A549 (cell line): ENCODE measurements at regions not wholly inside any gene's neighbourhood (a gene's known extent, or its start where the extent isn't known, plus 50 kb on each side); places are given as distances from the start of the nearest gene placed in this dataset.

Experiments
- ATAC-seq, 2 experiments: fragments of 200-7000 bp in 1 of 2; fragments of >200 bp in 1 of 2; cut with Nextera tagmentation in 1 of 2; cut with Tn5 transposase in 1 of 2; 3 replicates each; pipeline versions ENCODE4 v1.8.0 to v1.9.1; 2018 to 2020; ENCODE audit warnings: mild to moderate bottlenecking in 1 of 2, moderate library complexity in 1 of 2
- CTCF ChIA-PET: fragments of 300-600 bp; sonication (Branson Sonifier 250); formaldehyde crosslinking; extraction: SDS; loops from one replicate; lab custom pipeline; 2021; ENCODE audit warnings: antibody characterized with exemption, inconsistent platforms; lab: Yijun Ruan, JAX
- POLR2A ChIA-PET: fragments of 350-600 bp; formaldehyde crosslinking; extraction: SDS; loops from one replicate; lab custom pipeline; 2021; ENCODE audit warnings: antibody characterized with exemption, inconsistent platforms; lab: Yijun Ruan, JAX
- DNase-seq, 2 experiments: peaks; one replicate each; pipeline versions ENCODE4 v3.0.0 to v3.0.0-alpha.2; 2011 to 2016; ENCODE audit warnings: low read depth in 1 of 2, low spot score in 1 of 2
- FAIRE-seq: peaks from 2 replicates; lab custom pipeline; 2011; peaks lifted over from hg19 to GRCh38; lab: Jason Lieb, UNC
- H3K27ac ChIP-seq, 2 experiments: fragments of >200 bp; sonication (Bioruptor Twin); formaldehyde crosslinking; 3 replicates each; pipeline ENCODE4 v1.5.1; 2016 to 2017
- H3K4me1 ChIP-seq: fragments of >200 bp; sonication (Bioruptor Twin); formaldehyde crosslinking; 3 replicates; pipeline ENCODE4 v1.6.1; 2016
- H3K4me2 ChIP-seq: fragments of >200 bp; sonication (Bioruptor Twin); formaldehyde crosslinking; 3 replicates; pipeline ENCODE4 v1.6.1; 2016
- H3K4me3 ChIP-seq: fragments of >200 bp; sonication (Bioruptor Twin); formaldehyde crosslinking; 3 replicates; pipeline ENCODE4 v1.5.1; 2016
- H3K9me3 ChIP-seq: fragments of >200 bp; sonication (Bioruptor Twin); formaldehyde crosslinking; 3 replicates; pipeline ENCODE4 v1.6.1; 2016
- BCL3 ChIP-seq: fragments of >200 bp; sonication (Bioruptor Twin); formaldehyde crosslinking; IDR thresholded peaks from 3 replicates; pipeline ENCODE4 v1.6.1; 2016
- CBX8 ChIP-seq: fragments of 200-600 bp; sonication (generic); IDR thresholded peaks from 2 replicates; pipeline ENCODE4 v1.6.1; 2016
- CEBPB ChIP-seq, 2 experiments: fragments of >200 bp in 1 of 2; sonication (Bioruptor Twin) in 1 of 2; formaldehyde crosslinking in 1 of 2; IDR thresholded peaks; 2 replicates each; pipeline ENCODE4 v1.6.1; 2012 to 2016
- CHD4 ChIP-seq: fragments of 200-600 bp; sonication (generic); IDR thresholded peaks from 2 replicates; pipeline ENCODE4 v1.6.1; 2016; ENCODE audit warnings: antibody characterized with exemption, mild to moderate bottlenecking, borderline replicate concordance
- FOSB ChIP-seq: fragments of 250-450 bp; sonication (Bioruptor Pico); IDR thresholded peaks from 2 replicates; pipeline ENCODE4 v1.5.0; 2020; ENCODE audit warnings: mild to moderate bottlenecking, moderate library complexity
- FOSL2 ChIP-seq, 2 experiments: fragments of 450-650 bp in 1 of 2; fragments of >200 bp in 1 of 2; sonication (Bioruptor Twin) in 1 of 2; formaldehyde crosslinking; IDR thresholded peaks; 2 replicates each; pipeline versions ENCODE4 v1.5.0 to v1.6.1; 2016 to 2020; ENCODE audit warnings: mild to moderate bottlenecking in 1 of 2, moderate library complexity in 1 of 2
- GATA3 ChIP-seq: IDR thresholded peaks from 2 replicates; pipeline ENCODE4 v1.6.1; 2012; ENCODE audit warnings: borderline replicate concordance
- HOXB5 ChIP-seq: fragments of 250-450 bp; sonication (Bioruptor Pico); IDR thresholded peaks from 2 replicates; pipeline ENCODE4 v1.5.0; 2020; ENCODE audit warnings: mild to moderate bottlenecking, moderate library complexity
- JUN ChIP-seq, 2 experiments: fragments of >200 bp; sonication (Bioruptor Twin); formaldehyde crosslinking; IDR thresholded peaks; 2 replicates in 1 of 2; 3 replicates in 1 of 2; pipeline ENCODE4 v1.6.1; 2016 to 2017
- KDM1A ChIP-seq: fragments of 200-600 bp; sonication (generic); IDR thresholded peaks from 2 replicates; pipeline ENCODE4 v1.6.1; 2016; ENCODE audit warnings: low read depth, mild to moderate bottlenecking
- MAZ ChIP-seq: fragments of 150-350 bp; IDR thresholded peaks from 2 replicates; pipeline ENCODE4 v1.6.1; 2014; ENCODE audit warnings: antibody characterized with exemption, low read depth, low read length, borderline replicate concordance
- NR3C1 ChIP-seq: fragments of >200 bp; sonication (Bioruptor Twin); formaldehyde crosslinking; IDR thresholded peaks from 3 replicates; pipeline ENCODE4 v1.6.1; 2017
- POLR2A ChIP-seq: IDR thresholded peaks from 2 replicates; pipeline ENCODE4 v1.6.1; 2012; ENCODE audit warnings: mild to moderate bottlenecking, low read length
- RFX5 ChIP-seq: fragments of 450-650 bp; IDR thresholded peaks from 2 replicates; pipeline ENCODE4 v1.7.1; 2014; ENCODE audit warnings: antibody characterized with exemption, mild to moderate bottlenecking, moderate library complexity
- SREBF2 ChIP-seq: fragments of 450-650 bp; IDR thresholded peaks from 2 replicates; pipeline ENCODE4 v1.6.1; 2014; ENCODE audit warnings: mild to moderate bottlenecking, moderate library complexity
- ZNF302 ChIP-seq: fragments of 250-450 bp; sonication (Bioruptor Pico); IDR thresholded peaks from 2 replicates; pipeline ENCODE4 v1.9.0; 2021; ENCODE audit warnings: inconsistent platforms, mild to moderate bottlenecking, moderate library complexity
- WGBS: methylation state at CpG from one replicate; pipeline ENCODE4 v1.1.6; 2017; ENCODE audit errors: missing lambda C conversion rate; 5-methylcytosine and 5-hydroxymethylcytosine counted together
- TF ChIP-seq, protein P1 (sequence below): fragments of >200 bp; sonication (Bioruptor Twin); formaldehyde crosslinking; IDR thresholded peaks from 3 replicates; pipeline ENCODE4 v1.5.1; 2016
- TF ChIP-seq, protein P2 (sequence below): fragments of >200 bp; sonication (Bioruptor Twin); formaldehyde crosslinking; IDR thresholded peaks from 2 replicates; pipeline ENCODE4 v1.6.1; 2016

DNA sequence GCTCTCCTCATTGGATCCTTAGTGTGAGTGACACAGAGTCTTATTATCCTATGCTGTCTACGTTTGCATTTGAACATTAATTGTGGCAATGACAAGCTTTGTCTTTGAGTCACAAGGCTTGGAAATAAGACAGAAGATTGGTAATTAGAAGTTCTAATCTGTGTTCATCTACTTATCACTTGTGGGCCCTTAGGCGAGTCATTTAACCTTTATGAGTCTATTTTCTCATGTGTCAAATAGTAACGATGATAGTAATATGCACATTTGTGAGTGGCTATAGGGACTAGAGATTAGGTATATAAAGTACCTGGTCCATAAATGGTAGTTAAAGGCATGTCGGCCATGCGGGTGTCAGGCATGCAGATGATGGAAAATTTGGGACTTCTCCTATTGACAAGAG is 105.6 kb upstream of the NABP1 start (continued):
- TF ChIP-seq RFX5 (no peak), FOSB (CRISPR knock-in tag) (no peak), HOXB5 (CRISPR knock-in tag) (no peak)

DNA sequence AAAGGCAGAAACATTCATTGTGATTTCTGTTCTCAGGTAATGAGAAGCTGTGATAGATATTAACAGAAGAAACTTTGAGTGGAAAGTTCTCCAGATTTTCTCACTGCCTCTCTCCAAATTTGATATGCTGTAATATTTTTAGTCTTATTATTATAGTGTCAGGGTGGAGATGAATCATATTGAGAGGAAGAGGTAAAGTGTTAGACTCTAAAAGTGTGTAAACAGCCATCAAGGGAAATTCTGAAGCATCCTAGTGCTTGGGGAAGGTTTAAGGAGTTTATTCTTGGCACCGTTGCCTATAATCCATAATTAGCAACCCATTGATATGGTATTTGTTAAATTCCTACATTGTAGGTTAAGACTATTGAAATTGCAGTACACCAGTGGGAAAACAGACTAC is 104.7 kb upstream of the NABP1 start:
- ChIA-PET CTCF (interaction anchor here (1.1 to 1.8 kb wide), 7 partner anchors 10 to 118 kb away, joined by 3 to 7 read pairs (median 5); no protein-coding TSS in a partner anchor), POLR2A (interaction anchor here (1.1 kb wide), 1 partner anchor 105 kb away, joined by 4 read pairs; the partner anchor contains the start of gene NABP1)
- no peaks in the 10 kb centered on the region for H3K9me3 ChIP-seq
- WGBS = 95% methylated on average over 1 of the region's 1 CpG
- TF ChIP-seq, protein P1, sequence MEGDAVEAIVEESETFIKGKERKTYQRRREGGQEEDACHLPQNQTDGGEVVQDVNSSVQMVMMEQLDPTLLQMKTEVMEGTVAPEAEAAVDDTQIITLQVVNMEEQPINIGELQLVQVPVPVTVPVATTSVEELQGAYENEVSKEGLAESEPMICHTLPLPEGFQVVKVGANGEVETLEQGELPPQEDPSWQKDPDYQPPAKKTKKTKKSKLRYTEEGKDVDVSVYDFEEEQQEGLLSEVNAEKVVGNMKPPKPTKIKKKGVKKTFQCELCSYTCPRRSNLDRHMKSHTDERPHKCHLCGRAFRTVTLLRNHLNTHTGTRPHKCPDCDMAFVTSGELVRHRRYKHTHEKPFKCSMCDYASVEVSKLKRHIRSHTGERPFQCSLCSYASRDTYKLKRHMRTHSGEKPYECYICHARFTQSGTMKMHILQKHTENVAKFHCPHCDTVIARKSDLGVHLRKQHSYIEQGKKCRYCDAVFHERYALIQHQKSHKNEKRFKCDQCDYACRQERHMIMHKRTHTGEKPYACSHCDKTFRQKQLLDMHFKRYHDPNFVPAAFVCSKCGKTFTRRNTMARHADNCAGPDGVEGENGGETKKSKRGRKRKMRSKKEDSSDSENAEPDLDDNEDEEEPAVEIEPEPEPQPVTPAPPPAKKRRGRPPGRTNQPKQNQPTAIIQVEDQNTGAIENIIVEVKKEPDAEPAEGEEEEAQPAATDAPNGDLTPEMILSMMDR = no peak
- TF ChIP-seq JUN (IDR thresholded peaks at IDR 0.05) (no peak), RFX5 (no peak), GATA3 (no peak)
- DNase-seq = no peak
- ATAC-seq = no peak
- peaks cover 29% of the 10 kb centered on the region for H3K4me1 ChIP-seq
- H3K4me3 ChIP-seq = no peak overlapping the region
- no peak overlapping the region for H3K4me2 ChIP-seq
- FAIRE-seq = no peak
- peak overlapping the region in 1 of 2 experiments; percentile 52; a peak in 2 of 6 replicates for H3K27ac ChIP-seq

DNA sequence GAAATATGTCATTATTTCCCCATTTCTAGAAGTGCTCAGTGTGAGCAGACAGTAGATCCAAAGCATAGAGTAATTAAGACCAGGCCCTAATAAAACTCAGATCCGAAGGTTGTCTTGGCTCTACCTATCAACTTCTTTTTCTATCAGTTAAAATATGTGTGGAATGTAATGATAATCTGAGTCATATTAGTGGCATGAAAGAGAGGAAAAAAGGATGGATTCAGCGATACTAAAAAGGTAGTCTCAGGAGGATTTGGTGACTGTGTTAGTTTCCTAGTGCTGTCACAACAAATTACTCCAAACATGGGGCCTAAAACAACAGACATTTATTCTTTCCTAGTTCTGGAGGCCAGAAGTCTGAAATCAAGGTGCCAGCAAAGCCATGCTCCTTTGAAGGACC is 103.7 kb upstream of the NABP1 start:
- FAIRE-seq (peak; percentile 56), ATAC-seq (no peak), DNase-seq (no peak)
- Histone ChIP-seq H3K4me2 (0 out of 3 replicates have a peak overlapping the region, but pooled peaks have one; percentile 14), H3K4me3 (no peak overlapping the region), H3K9me3 (no peaks in the 10 kb centered on the region), H3K27ac (peak overlapping the region in 1 of 2 experiments; percentile 52; a peak in 3 of 6 replicates), H3K4me1 (peaks cover 29% of the 10 kb centered on the region)
- WGBS = 31% methylated on average over 2 of the region's 2 CpGs
- TF ChIP-seq ZNF302 (CRISPR knock-in tag) = no peak
- no peak for TF ChIP-seq KDM1A
- no peak for TF ChIP-seq SREBF2
- no peak for TF ChIP-seq NR3C1
- TF ChIP-seq CBX8 = no peak
- no peak for TF ChIP-seq GATA3
- TF ChIP-seq BCL3 = no peak
- no peak for TF ChIP-seq POLR2A
- TF ChIP-seq MAZ = no peak
- no peak for TF ChIP-seq CHD4
- TF ChIP-seq RFX5 = no peak
- TF ChIP-seq, protein P2, sequence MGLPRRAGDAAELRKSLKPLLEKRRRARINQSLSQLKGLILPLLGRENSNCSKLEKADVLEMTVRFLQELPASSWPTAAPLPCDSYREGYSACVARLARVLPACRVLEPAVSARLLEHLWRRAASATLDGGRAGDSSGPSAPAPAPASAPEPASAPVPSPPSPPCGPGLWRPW = no peak
- POLR2A ChIA-PET = no interaction called here
- CTCF ChIA-PET = interaction anchor here (0.6 to 1.8 kb wide), 8 partner anchors 8 to 117 kb away, joined by 3 to 7 read pairs (median 3); no protein-coding TSS in a partner anchor

- POLR2A ChIA-PET = no interaction called here
- no peak for ATAC-seq
- FAIRE-seq = no peak
Observed at GRCh38 chr2:191577605-191578004, 100.3 kb upstream of the NABP1 start.

More at GRCh38 chr2:191577605-191578004, 100.3 kb upstream of the NABP1 start:
- 93% methylated on average over 2 of the region's 2 CpGs for WGBS
- no peak overlapping the region for H3K27ac ChIP-seq
- CTCF ChIA-PET = interaction anchor here (2.5 kb wide), 1 partner anchor 114 kb away, joined by 7 read pairs; no protein-coding TSS in a partner anchor
- no peak overlapping the region for H3K4me2 ChIP-seq
- peaks cover 25% of the 10 kb centered on the region for H3K4me1 ChIP-seq
- H3K9me3 ChIP-seq = no peaks in the 10 kb centered on the region
- no peak overlapping the region for H3K4me3 ChIP-seq
- TF ChIP-seq GATA3 (no peak), CEBPB (IDR thresholded peaks at IDR 0.05) (0 out of 4 replicates have a peak, but pooled peaks of 1 of the 2 experiments have one; percentile 22), FOSL2 (IDR thresholded peaks at IDR 0.05) (no peak), FOSL2 (CRISPR knock-in tag; IDR thresholded peaks at IDR 0.05) (no peak)
- DNase-seq = no peak
